HG02798 (cell line): ENCODE measurements at regions not wholly inside any gene's neighbourhood (a gene's known extent, or its start where the extent isn't known, plus 50 kb on each side); places are given as distances from the start of the nearest gene placed in this dataset.
A peak's percentile ranks its signal among the peaks of the same experiment; 100 is the strongest.

ENCODE experiments used
- ATAC-seq: cut with Tn5 transposase; IDR thresholded peaks from one replicate; pipeline ENCODE4 v1.9.1; 2021; ENCODE audit warnings: mild to moderate bottlenecking; ENCODE audit not compliant: unreplicated experiment, poor library complexity

- ATAC-seq = peak; percentile 51
These were observed 425.7 kb downstream of the PIK3R1 start for GRCh38 chr5:68641211-68641610.

GRCh38 chr5:68643064-68643463 lies 427.5 kb downstream of the PIK3R1 start:
- ATAC-seq = no peak

GRCh38 chr5:68644971-68645370 lies 429.4 kb downstream of the PIK3R1 start:
- peak; percentile 98 for ATAC-seq

GRCh38 chr5:68646144-68646543 lies 430.6 kb downstream of the PIK3R1 start:
- ATAC-seq = no peak

- no peak for ATAC-seq
These were observed 432.2 kb downstream of the PIK3R1 start for GRCh38 chr5:68647743-68648142.

- ATAC-seq = no peak
These were observed 433.6 kb downstream of the PIK3R1 start for GRCh38 chr5:68648944-68649857.

DNA sequence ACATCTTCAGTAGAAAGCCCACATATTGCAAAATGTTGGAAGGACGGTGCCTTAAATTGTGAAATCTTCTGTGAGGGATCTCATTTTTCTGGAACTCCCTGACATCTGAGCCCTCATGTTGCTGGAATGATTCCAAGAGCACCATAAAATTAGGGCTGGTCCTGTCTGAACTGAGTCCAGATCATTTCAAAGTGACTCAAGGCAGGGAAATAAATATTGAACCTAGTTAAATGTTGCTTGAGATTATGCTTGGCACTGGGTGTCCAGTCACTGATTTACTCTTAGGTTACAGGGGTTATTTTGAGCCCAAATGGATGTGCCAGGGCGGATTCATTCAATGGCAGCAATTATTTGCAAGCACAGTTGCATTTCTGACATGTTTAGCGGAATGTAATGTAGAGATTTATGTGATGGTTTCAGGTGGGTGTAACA lies 437.0 kb downstream of the PIK3R1 start:
- no peak for ATAC-seq

DNA sequence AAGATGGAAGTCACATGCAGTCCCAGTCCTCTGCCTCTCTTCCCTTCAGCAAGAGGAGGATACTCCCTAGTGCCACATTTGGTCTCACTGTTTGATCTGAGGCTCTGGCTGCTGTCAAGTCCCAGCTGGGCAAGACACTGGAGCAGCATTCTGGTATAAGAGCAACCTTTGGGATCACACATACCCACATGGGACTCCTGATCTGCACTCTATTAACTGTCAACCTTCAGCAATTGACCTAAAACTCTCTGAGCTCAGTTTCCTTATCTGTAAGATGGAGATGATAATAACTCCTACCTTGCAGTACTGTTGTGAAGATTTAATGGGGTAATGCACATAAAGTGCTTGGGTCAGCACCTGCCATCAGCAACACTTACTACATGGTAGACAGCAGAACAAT lies 437.9 kb downstream of the PIK3R1 start:
- ATAC-seq = no peak

DNA sequence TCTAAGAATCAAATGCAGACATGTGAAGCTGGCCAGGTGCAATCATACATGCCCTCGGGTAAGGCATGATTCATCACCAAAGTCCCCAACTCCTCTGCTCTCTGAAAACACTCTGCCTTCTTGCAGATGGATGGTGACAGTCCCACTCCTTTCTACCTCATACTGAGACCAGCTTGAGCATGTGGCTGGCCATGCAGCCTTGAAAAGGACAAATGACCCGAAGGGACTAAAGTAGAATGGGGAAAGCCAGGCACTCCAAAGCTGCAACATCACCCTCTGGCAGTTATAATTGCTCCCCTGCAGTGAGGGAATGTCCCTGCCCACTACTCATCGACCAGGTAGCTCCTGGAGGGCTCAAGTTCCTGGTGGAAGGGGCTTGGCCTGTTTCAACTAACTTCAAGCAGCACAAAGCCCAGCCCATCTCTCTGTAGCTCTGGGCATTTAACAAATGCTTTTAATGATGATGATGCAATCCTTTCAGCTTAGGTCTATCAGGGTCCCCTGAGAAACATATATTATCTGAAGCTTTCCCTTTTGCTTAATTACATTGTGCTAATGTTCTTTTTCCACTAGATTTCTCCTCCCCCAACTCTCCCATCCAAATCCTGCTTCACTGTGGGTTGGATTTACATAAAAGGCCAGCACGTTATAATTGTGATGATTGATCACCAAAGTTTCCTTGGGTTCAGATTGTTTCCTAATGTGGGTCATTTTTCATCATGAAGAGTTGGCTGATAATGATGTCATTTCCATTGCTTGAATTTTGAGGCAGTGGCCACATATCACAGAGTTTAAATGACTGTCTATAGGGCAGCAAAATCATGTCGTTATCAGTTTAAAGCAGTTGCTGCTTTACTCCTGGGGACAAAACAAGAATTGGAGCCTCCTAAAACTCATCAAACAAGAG lies 436.5 kb upstream of the SLC30A5 start:
- ATAC-seq = no peak

DNA sequence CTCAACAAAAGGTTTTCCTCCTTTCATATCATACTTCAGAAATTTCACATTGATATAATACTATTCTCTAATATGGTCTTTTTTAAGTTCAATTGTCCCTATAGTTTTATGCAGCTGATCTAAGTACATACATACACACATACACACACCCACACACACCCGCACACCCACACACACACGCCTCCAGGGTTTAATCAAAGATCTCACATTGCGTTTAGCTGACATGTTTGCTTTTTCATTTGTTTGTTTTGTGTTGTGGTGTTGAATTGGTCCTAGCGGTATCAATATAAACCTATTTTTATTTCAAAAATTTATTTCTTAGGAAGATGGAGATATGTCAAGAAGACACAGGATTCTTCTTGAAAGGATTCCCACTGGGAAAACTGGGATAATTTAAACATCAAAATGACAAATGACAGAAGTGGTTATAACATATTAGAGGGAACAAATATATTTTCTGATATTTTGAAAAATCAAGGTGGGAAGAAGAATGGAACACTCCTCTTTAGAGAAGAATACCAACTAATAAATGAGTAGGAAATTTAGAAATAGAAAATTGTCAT lies 434.9 kb upstream of the SLC30A5 start:
- no peak for ATAC-seq

- no peak for ATAC-seq
These were observed 433.9 kb upstream of the SLC30A5 start for GRCh38 chr5:68659881-68660280.

DNA sequence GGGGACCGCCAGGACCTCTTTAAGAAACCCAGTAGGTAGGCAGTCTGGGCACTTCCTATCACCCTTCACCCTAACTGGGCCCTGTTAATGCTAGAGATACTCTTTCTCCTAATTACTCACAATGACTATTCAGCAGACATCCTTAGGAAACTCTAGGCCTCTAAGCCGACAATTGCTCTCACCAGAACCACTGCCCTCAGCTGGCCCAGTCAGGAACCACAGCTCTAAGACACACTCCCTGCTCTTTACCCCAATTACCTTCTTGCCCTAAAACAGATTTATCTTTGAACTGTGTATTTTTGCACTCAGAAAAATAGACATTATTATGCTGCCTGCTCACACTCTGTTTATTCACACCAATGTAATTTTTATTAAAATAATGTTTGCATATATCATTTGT lies 432.6 kb upstream of the SLC30A5 start:
- peak; percentile 78 for ATAC-seq

DNA sequence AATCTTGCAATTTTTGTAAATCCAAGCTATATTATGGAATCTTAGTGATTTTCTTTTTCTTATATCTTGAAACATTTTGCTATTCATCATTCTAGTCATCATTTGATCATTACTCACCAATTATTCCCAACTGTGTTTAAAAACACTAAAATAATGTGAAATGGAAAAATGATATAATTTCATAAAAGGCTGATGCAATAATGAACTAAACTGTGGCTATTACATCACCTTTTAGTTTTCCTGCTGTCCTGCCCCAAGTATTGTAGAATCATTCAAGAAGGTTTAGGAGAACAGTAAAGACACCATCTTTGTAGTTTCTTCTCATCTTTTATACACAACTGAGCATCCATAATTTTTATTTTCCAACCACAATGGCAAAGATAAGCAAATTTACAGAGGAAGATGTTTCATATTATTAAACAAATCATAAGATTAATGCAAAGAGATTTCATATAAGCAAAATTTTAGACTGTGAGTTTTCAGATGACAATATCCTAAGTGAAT lies 431.0 kb upstream of the SLC30A5 start:
- ATAC-seq = no peak

DNA sequence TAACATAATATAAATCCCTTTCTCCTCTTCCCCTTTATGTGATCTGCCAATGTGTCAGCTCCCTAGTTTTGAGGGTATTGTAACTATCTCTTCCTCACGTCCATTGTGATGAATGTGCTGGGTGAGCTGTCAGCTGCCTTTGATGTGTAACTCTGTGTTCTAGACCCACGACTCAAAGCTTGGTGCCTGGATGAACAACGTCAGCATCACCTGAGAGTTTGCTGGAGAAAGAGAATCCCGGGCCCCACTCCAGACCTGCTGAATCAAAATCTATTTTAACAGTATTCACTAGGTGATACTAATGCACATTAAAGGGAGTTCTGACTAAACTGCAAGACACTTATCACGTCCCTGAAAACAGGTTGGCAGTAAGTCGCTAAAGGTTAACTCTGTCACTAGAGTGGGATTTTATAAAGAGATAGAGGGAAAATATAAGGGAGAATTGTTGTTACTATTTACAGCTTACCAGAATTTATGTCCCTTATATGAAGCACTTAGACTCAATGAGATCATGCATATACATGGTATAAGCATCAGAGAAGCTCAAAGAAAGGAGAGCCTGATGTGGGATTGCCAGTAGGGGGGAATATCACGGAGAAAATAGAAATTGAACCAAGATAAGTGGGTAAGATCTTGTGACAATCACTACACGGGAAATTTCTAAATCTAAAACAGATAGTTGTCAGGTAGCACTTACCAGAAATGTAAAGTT lies 423.8 kb upstream of the SLC30A5 start:
- ATAC-seq = no peak

DNA sequence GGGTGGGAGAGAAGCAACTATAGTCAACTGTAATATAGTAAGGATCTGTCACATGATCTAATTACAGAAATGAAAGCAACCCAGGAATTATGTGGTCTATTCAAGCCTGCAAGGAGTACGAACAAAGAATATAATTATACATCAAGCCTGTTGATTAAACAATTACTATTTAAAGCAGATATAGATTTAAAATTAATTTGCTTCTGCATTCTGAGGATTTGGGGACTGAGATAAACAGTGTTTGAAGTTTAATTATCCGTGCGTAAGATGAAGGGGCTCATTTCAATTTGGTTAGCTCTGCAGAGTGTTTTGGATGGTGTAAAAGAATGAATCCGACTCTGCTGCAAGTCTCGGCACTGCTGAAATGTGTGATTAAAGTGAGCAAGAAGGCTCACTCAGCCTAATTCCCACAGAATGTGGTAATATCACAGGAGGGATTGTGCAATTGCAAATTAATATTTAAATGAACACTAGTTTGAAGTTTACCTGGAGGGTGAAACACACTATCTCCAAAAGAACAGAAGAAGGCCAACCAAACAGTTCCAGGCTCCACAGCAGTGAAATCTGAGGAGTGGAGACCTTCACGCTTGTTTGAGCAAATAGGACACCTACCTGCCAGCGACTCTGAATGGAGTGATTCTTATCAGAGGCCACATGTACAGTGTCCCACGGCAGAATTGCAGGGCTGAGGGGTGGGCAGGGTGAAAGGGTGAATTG lies 420.6 kb upstream of the SLC30A5 start:
- no peak for ATAC-seq

DNA sequence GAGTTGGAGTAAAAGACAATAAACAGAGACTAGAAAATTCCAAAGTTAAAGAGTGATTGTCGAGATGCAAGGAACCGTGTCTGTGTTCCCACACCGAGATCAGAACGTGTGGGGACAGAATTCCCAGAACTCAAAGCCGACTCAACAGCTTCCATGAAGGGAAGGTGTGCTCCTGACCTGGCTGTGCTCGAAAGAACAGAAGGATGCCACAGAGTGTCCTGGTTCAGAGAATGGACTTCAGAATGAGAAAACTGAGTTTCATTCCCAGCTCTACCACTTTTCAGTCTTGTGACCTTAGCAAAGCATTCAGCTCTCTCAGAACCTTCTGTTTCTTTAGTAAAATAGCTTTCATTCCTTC lies 420.0 kb upstream of the SLC30A5 start:
- no peak for ATAC-seq

DNA sequence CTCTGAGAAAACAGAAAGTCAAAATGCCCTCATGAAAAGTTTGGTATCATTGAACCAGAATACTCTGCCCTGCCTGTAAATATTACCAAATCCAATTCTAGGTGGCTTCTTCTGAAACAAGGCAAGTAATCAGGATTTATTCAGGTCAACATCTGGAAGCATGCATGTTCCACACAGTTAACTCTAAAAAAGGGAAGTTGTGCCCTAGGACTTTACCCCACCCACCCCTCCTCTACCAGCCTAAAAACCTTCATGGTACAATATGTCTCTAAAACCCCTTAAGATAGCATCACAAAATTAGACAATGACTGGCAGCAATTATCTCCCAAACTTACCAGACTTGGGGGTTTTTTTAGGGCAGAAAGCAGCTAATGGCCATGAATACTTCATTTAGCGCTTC lies 414.8 kb upstream of the SLC30A5 start:
- no peak for ATAC-seq

DNA sequence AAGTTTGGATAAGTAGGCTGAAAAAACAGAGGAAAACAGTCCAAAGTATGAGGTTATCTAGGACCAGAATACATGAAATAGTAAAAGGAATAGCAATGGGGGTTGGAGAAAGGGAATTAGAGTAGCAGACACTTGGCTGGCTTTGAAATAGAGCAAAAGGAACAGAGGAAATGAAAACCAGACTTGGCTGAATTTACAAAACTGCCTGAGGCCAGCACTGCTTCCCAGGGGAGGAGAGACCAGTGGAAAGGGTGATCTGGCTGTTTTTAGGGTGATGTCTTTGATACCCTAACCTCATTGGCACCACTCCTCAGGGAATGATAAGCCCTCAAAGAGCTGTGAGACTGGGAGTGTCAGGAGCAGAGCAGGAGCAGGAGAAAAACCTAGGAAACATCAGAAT lies 413.4 kb upstream of the SLC30A5 start:
- no peak for ATAC-seq

- no peak for ATAC-seq
These were observed 411.9 kb upstream of the SLC30A5 start for GRCh38 chr5:68681929-68682328.
